GM12872 (cell line): ENCODE measurements at regions not wholly inside any gene's neighbourhood (a gene's known extent, or its start where the extent isn't known, plus 50 kb on each side); places are given as distances from the start of the nearest gene placed in this dataset.

ENCODE experiments used
- CTCF ChIP-seq: IDR thresholded peaks from 3 replicates; pipeline ENCODE4 v1.5.1; 2011; ENCODE audit warnings: low read depth, mild to moderate bottlenecking, low read length, moderate library complexity; ENCODE audit not compliant: insufficient read depth

- TF ChIP-seq CTCF = no peak
Measured at GRCh38 chr5:144040615-144041305, 129.7 kb downstream of the YIPF5 start.

DNA sequence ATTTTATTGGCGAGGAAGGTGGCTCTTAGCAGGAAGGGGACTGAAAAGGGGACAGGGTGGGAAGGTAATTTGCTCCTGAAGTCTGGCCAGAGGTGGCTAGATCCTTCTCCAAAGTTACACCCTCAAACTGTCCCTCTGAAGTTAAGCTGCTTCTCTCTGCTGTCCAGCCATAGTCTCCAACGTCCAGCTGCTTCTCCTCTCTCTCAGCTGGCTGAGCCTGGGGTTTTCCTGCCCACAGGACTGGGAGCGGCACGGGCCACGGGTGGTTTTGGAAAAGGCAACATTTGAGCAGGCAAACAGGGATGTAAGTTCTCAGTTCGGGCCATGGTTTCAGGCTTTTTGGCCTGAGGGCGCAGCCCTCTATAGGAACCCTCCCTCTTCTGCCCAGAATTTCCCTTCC, 128.3 kb downstream of the YIPF5 start:
- TF ChIP-seq CTCF = no peak

DNA sequence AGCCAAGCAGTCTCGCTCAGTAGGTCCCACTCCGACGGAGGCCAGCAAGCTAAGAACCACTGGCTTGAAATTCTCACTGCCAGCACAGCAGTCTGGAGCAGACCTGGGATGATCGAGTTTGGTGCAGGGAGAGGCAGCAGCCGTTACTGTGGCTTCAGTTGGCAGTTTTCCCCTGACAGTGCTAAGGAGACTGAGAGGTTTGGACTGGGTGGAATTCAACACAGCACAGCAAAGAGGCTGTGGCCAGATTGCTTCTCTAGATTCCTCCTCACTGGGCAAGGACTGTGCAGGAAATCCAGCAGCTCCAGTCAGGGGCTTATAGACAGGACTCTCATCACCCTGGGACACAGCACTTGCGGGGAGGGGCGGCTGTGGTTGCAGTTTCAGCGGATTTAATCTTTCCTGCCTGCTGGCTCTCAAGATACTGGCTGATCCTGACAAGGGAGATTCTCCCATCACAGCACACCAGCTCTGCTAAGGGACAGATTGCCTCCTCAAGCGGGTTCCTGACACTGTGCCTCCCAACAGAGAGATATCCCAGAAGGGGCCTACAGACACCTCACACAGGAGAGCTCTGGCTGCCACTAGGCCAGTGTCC, 122.1 kb downstream of the YIPF5 start:
- no peak for TF ChIP-seq CTCF

GRCh38 chr5:144060598-144060997, 109.9 kb downstream of the YIPF5 start:
- TF ChIP-seq CTCF = no peak

DNA sequence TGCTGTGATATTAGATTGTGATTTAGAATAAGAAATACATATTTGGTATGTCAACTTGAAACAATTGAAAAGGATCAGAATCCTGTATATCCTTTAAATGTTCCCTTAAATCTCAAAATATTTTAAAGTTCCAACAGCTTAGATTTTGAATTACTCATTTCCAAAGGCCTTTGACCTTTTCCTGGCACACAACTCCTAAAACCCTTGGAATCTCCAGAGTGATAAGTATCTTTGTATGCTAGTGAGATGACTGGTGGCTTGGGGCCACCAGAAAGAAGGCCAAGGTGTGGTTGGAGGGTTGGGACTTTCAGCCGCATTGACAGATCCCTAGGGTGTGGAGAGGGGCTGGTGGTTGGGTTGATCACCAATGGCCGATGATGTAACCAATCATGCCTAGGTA, 104.7 kb downstream of the YIPF5 start:
- TF ChIP-seq CTCF = no peak

- no peak for TF ChIP-seq CTCF
Measured at GRCh38 chr5:144072518-144072927, 97.9 kb downstream of the YIPF5 start.

- no peak for TF ChIP-seq CTCF
Measured at GRCh38 chr5:144076521-144077083, 93.9 kb downstream of the YIPF5 start.
